Tibial nerve (tissue), 4 donors: ENCODE measurements at regions not wholly inside any gene's neighbourhood (a gene's known extent, or its start where the extent isn't known, plus 50 kb on each side); places are given as distances from the start of the nearest gene placed in this dataset.

Experiments
- DNase-seq, 2 donors: peaks; one replicate each; pipeline ENCODE4 v3.0.0-alpha.2; 2019; ENCODE audit warnings: low spot score in 2 of 2
- H3K27ac ChIP-seq, 4 donors: fragments of 200-600 bp; sonication (generic) in 3 of 4; one replicate each; pipeline ENCODE4 v1.5.1; 2017 to 2019; ENCODE audit warnings: mild to moderate bottlenecking in 1 of 4
- H3K27me3 ChIP-seq, 2 donors: fragments of 200-600 bp; sonication (generic) in 1 of 2; one replicate each; pipeline versions ENCODE4 v1.5.1 to v1.6.0; 2017 to 2019
- H3K36me3 ChIP-seq, 3 donors: fragments of 200-600 bp; sonication (generic); one replicate each; pipeline ENCODE4 v1.5.1; 2018 to 2019
- H3K4me1 ChIP-seq, 4 donors: fragments of 200-600 bp; sonication (generic) in 3 of 4; one replicate each; pipeline ENCODE4 v1.5.1; 2017 to 2019
- H3K4me3 ChIP-seq, 4 donors: fragments of 200-600 bp; sonication (generic) in 3 of 4; one replicate each; pipeline ENCODE4 v1.5.1; 2017 to 2019; ENCODE audit warnings: mild to moderate bottlenecking in 1 of 4, moderate library complexity in 1 of 4
- H3K9me3 ChIP-seq, 4 donors: fragments of 200-600 bp; sonication (generic) in 3 of 4; one replicate each; pipeline ENCODE4 v1.5.1; 2017 to 2019
- CTCF ChIP-seq, 5 experiments: fragments of 200-600 bp in 3 of 5; fragments of 450-650 bp in 2 of 5; sonication (generic) in 3 of 5; IDR thresholded peaks; one replicate each; pipeline ENCODE4 v1.5.1; 2016 to 2019; ENCODE audit warnings: antibody characterized with exemption in 5 of 5, mild to moderate bottlenecking in 3 of 5, moderate library complexity in 2 of 5
- EP300 ChIP-seq, 2 donors: sonication (generic); formaldehyde crosslinking; IDR thresholded peaks; one replicate each; pipeline ENCODE4 v1.6.1; 2017; ENCODE audit warnings: antibody characterized with exemption in 2 of 2, mild to moderate bottlenecking in 1 of 2
- POLR2A ChIP-seq, 2 donors: fragments of 450-650 bp; IDR thresholded peaks; one replicate each; pipeline ENCODE4 v1.6.1; 2017; ENCODE audit warnings: antibody characterized with exemption in 2 of 2, mild to moderate bottlenecking in 2 of 2, moderate library complexity in 2 of 2
- whole genome bisulfite sequencing, 2 donors: methylation state at CpG; one replicate each; pipeline ENCODE4 v1.1.5; 2018; 5-methylcytosine and 5-hydroxymethylcytosine counted together

- no peaks in the 10 kb centered on the region for H3K4me1 ChIP-seq
- no peaks in the 10 kb centered on the region for H3K36me3 ChIP-seq
- DNase-seq, result no peak
- no peaks in the 10 kb centered on the region for H3K27me3 ChIP-seq
- 86 to 95% methylated on average over 2 of the region's 2 CpGs for WGBS, 2 donors
- TF ChIP-seq EP300 (IDR thresholded peaks at IDR 0.05), result no peak
- TF ChIP-seq POLR2A (IDR thresholded peaks at IDR 0.05), result no peak
- no peak for TF ChIP-seq CTCF (IDR thresholded peaks at IDR 0.05)
- no peak overlapping the region for H3K4me3 ChIP-seq
- H3K27ac ChIP-seq, result no peak overlapping the region
- peaks cover 0 to 13% (median 2%) of the 10 kb centered on the region in 4 donors for H3K9me3 ChIP-seq
These were observed 1090.7 kb upstream of the MIR17HG start for GRCh38 chr13:90256746-90257145.

GRCh38 chr13:90258129-90258528 lies 1089.4 kb upstream of the MIR17HG start:
- DNase-seq, result no peak
- TF ChIP-seq CTCF (IDR thresholded peaks at IDR 0.05), result no peak
- no peak for TF ChIP-seq POLR2A (IDR thresholded peaks at IDR 0.05)
- no peak for TF ChIP-seq EP300 (IDR thresholded peaks at IDR 0.05)
- no peaks in the 10 kb centered on the region for H3K36me3 ChIP-seq
- WGBS, 2 donors, result 74 to 86% methylated on average over 1 of the region's 1 CpG
- H3K4me3 ChIP-seq, result no peak overlapping the region
- H3K4me1 ChIP-seq, result no peaks in the 10 kb centered on the region
- no peak overlapping the region for H3K27ac ChIP-seq
- H3K27me3 ChIP-seq, result no peaks in the 10 kb centered on the region
- H3K9me3 ChIP-seq, result peaks cover 0 to under 1% (median 0%) of the 10 kb centered on the region in 4 donors

GRCh38 chr13:90261343-90261742 lies 1086.1 kb upstream of the MIR17HG start:
- no peak for DNase-seq
- TF ChIP-seq EP300 (IDR thresholded peaks at IDR 0.05), result no peak
- no peak for TF ChIP-seq CTCF (IDR thresholded peaks at IDR 0.05)
- TF ChIP-seq POLR2A (IDR thresholded peaks at IDR 0.05), result no peak
- Histone ChIP-seq H3K4me3 (no peak overlapping the region), H3K27ac (no peak overlapping the region), H3K36me3 (no peaks in the 10 kb centered on the region), H3K4me1 (no peaks in the 10 kb centered on the region), H3K9me3 (no peaks in the 10 kb centered on the region), H3K27me3 (no peaks in the 10 kb centered on the region)

GRCh38 chr13:90270226-90270625 lies 1077.3 kb upstream of the MIR17HG start:
- TF ChIP-seq EP300 (IDR thresholded peaks at IDR 0.05) (no peak), POLR2A (IDR thresholded peaks at IDR 0.05) (no peak), CTCF (IDR thresholded peaks at IDR 0.05) (no peak)
- H3K27ac ChIP-seq, result no peak overlapping the region
- H3K36me3 ChIP-seq, result no peaks in the 10 kb centered on the region
- no peaks in the 10 kb centered on the region for H3K9me3 ChIP-seq
- 78 to 79% methylated on average over 2 of the region's 2 CpGs for WGBS, 2 donors
- no peaks in the 10 kb centered on the region for H3K27me3 ChIP-seq
- DNase-seq, result no peak
- no peak overlapping the region for H3K4me3 ChIP-seq
- no peaks in the 10 kb centered on the region for H3K4me1 ChIP-seq

- no peak overlapping the region for H3K4me3 ChIP-seq
- WGBS, 2 donors, result 96 to 98% methylated on average over 1 of the region's 1 CpG
- no peak overlapping the region for H3K27ac ChIP-seq
- no peak for TF ChIP-seq POLR2A (IDR thresholded peaks at IDR 0.05)
- TF ChIP-seq EP300 (IDR thresholded peaks at IDR 0.05), result no peak
- no peak for TF ChIP-seq CTCF (IDR thresholded peaks at IDR 0.05)
- no peaks in the 10 kb centered on the region for H3K4me1 ChIP-seq
- H3K36me3 ChIP-seq, result no peaks in the 10 kb centered on the region
- DNase-seq, result no peak
- H3K9me3 ChIP-seq, result no peaks in the 10 kb centered on the region
- H3K27me3 ChIP-seq, result no peaks in the 10 kb centered on the region
These were observed 1075.1 kb upstream of the MIR17HG start for GRCh38 chr13:90272356-90272755.
